Osteocyte (in vitro differentiated cells): ENCODE measurements at regions not wholly inside any gene's neighbourhood (a gene's known extent, or its start where the extent isn't known, plus 50 kb on each side); places are given as distances from the start of the nearest gene placed in this dataset.

Source experiments
- DNase-seq: peaks from one replicate; pipeline ENCODE4 v3.0.0; 2021; ENCODE audit warnings: mixed read lengths; ENCODE audit not compliant: unreplicated experiment; ENCODE audit errors: extremely low spot score
- H3K27ac Mint-ChIP-seq: one replicate; pipeline ENCODE4 v1.8.0; 2021; ENCODE audit warnings: mild to moderate bottlenecking, mixed read lengths; ENCODE audit not compliant: unreplicated experiment
- H3K27me3 Mint-ChIP-seq: one replicate; pipeline ENCODE4 v1.8.0; 2021; ENCODE audit warnings: mixed read lengths; ENCODE audit not compliant: unreplicated experiment
- H3K36me3 Mint-ChIP-seq: one replicate; pipeline ENCODE4 v1.8.0; 2021; ENCODE audit warnings: mixed read lengths; ENCODE audit not compliant: unreplicated experiment
- H3K4me1 Mint-ChIP-seq: one replicate; pipeline ENCODE4 v1.8.0; 2021; ENCODE audit warnings: mixed read lengths; ENCODE audit not compliant: unreplicated experiment
- H3K4me3 Mint-ChIP-seq: one replicate; pipeline ENCODE4 v1.8.0; 2021; ENCODE audit warnings: mild to moderate bottlenecking, moderate library complexity, mixed read lengths; ENCODE audit not compliant: unreplicated experiment
- H3K9me3 Mint-ChIP-seq: one replicate; pipeline ENCODE4 v1.8.0; 2021; ENCODE audit warnings: mixed read lengths; ENCODE audit not compliant: unreplicated experiment
- TF ChIP-seq, protein P1 (sequence below): fragments of 200-600 bp; sonication (generic); IDR thresholded peaks from 2 replicates; pipeline ENCODE4 v1.5.0; 2021; ENCODE audit warnings: antibody characterized with exemption, mild to moderate bottlenecking, moderate library complexity

DNA sequence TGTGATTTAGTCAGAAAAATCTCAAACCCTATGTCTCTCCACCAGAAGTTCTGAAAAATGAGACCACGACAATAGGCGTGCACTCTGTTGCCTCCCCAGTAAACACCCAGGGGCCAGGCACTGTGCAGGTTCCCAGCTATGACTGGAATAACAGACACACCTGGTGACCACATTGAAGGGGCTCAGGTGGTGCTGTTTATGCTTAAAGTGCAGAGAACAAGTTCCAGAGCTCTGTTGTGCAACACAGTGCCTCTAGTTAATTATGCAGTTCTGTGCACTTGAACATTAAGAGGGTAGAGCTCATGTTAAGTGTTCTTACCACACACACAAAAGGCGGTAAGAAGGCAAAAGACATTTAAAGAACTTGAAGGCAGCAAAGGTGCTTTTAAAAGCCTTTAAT lies 52.6 kb upstream of the AFF3 start:
- TF ChIP-seq, protein P1, sequence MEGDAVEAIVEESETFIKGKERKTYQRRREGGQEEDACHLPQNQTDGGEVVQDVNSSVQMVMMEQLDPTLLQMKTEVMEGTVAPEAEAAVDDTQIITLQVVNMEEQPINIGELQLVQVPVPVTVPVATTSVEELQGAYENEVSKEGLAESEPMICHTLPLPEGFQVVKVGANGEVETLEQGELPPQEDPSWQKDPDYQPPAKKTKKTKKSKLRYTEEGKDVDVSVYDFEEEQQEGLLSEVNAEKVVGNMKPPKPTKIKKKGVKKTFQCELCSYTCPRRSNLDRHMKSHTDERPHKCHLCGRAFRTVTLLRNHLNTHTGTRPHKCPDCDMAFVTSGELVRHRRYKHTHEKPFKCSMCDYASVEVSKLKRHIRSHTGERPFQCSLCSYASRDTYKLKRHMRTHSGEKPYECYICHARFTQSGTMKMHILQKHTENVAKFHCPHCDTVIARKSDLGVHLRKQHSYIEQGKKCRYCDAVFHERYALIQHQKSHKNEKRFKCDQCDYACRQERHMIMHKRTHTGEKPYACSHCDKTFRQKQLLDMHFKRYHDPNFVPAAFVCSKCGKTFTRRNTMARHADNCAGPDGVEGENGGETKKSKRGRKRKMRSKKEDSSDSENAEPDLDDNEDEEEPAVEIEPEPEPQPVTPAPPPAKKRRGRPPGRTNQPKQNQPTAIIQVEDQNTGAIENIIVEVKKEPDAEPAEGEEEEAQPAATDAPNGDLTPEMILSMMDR, result no peak

DNA sequence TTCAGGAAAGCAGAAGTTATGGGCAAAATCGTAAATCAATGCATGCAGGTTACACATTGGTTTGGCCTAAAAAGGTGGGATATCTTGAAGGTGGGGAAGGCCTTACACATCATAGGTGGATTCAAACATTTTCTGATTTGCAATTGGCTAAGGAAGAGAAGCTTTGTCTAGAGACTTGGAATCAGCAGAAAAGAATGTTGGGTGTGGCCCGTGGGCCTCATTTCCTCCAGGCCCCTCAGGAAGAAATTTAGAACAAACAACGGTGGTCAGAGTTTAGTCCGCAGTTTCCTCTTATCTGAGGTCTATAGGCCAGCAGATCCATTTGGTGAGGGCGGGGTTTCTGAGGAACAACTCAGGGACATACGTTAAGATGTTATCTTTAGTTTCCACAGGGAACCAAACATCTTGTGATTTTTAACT lies 50.9 kb upstream of the AFF3 start:
- TF ChIP-seq, protein P1, result no peak
- Mint-ChIP-seq H3K27ac (no peak overlapping the region), H3K27me3 (no peaks in the 10 kb centered on the region), H3K9me3 (no peaks in the 10 kb centered on the region), H3K4me1 (peaks cover 35% of the 10 kb centered on the region), H3K4me3 (no peak overlapping the region), H3K36me3 (no peaks in the 10 kb centered on the region)
- DNase-seq, result no peak

More for the DNA sequence above, 52.6 kb upstream of the AFF3 start:
- Mint-ChIP-seq H3K27me3 (no peaks in the 10 kb centered on the region), H3K27ac (no peak overlapping the region), H3K4me1 (peaks cover 46% of the 10 kb centered on the region), H3K36me3 (no peaks in the 10 kb centered on the region), H3K4me3 (no peak overlapping the region), H3K9me3 (no peaks in the 10 kb centered on the region)
- no peak for DNase-seq

DNA sequence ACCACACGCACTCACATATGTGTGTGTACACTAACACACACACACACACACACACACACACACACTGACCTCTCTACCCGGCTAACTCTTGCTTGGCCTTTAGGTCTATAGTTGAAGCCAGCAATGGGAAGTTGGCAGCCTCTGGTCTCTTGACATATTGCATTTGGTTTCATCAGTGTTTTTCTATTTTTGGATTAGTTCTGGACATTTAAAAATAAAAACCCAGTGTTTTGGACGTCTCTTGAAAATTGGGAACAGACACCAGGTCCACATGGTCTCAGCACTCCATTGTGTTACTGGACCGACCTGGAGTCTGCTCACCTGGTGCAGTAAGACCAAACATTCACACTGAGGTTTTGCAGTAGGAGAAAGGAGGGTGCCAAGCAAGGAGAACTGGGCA lies 50.4 kb upstream of the AFF3 start:
- TF ChIP-seq, protein P1, result no peak
- Mint-ChIP-seq H3K36me3 (no peaks in the 10 kb centered on the region), H3K27me3 (no peaks in the 10 kb centered on the region), H3K4me1 (peaks cover 30% of the 10 kb centered on the region), H3K9me3 (no peaks in the 10 kb centered on the region), H3K4me3 (no peak overlapping the region), H3K27ac (no peak overlapping the region)
- DNase-seq, result no peak

DNA sequence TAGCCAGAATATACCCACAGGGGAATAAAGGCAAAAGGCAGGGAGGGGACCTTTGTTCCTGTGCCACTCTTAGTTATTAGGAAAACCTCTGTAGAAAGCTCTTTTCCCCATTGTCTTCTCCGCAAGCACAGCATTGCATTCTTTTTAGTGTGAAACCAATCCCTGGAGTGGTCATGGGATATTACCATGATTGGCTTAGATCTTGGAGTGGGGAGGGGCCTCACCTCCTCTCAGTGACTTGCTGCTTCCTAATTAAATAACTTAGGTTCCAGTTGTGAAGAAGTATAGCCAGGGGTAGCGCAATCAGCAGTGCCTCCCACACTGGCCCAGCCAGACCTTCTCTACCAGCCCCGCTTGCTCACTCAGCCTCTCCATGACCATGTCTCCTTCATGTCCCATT lies 49.9 kb upstream of the AFF3 start:
- H3K36me3 Mint-ChIP-seq, result no peaks in the 10 kb centered on the region
- no peak overlapping the region for H3K27ac Mint-ChIP-seq
- DNase-seq, result no peak
- no peaks in the 10 kb centered on the region for H3K9me3 Mint-ChIP-seq
- H3K4me3 Mint-ChIP-seq, result no peak overlapping the region
- peaks cover 25% of the 10 kb centered on the region for H3K4me1 Mint-ChIP-seq
- H3K27me3 Mint-ChIP-seq, result no peaks in the 10 kb centered on the region
- TF ChIP-seq, protein P1, result no peak
